A549 (cell line): ENCODE measurements at regions not wholly inside any gene's neighbourhood (a gene's known extent, or its start where the extent isn't known, plus 50 kb on each side); places are given as distances from the start of the nearest gene placed in this dataset.

ENCODE experiments used
- CEBPB ChIP-seq, 2 experiments: fragments of >200 bp in 1 of 2; sonication (Bioruptor Twin) in 1 of 2; formaldehyde crosslinking in 1 of 2; IDR thresholded peaks; 2 replicates each; pipeline ENCODE4 v1.6.1; 2012 to 2016
- CTCF ChIP-seq: fragments of >200 bp; sonication (Bioruptor Twin); formaldehyde crosslinking; IDR thresholded peaks from 3 replicates; pipeline ENCODE4 v1.5.1; 2016

DNA sequence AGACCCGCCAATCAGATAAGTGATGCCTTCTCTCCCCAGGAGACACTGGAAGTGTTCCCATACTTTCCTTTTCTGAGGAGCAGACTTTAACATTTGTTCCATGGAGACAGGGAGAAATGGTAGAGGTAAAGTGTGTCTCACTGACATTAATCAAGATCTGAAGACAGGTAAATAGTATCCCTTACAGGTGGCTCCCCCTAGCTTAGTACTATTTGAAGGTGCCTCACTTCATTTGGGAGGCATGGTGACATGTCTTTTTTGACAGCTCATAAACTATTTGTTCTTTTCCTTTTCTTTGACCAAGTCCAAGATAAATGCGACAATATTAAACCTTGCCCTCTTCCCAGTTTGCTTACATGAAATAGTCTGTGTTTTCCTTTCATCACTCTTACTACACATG is 485.6 kb upstream of the IL12A start:
- TF ChIP-seq CEBPB (IDR thresholded peaks at IDR 0.05) (no peak), CTCF (no peak)
